ENCODE measurements at regions not wholly inside any gene's neighbourhood (a gene's known extent, or its start where the extent isn't known, plus 50 kb on each side); places are given as distances from the start of the nearest gene placed in this dataset.

GRCh38 chr22:48397531-48398180 lies 1430.0 kb downstream of the BRD1 start:
- no peak for DNase-seq (ENCODE audit: low read depth)

- no peak for DNase-seq (ENCODE audit: low read depth)
These were observed 1430.7 kb downstream of the BRD1 start for GRCh38 chr22:48396785-48397530.

GRCh38 chr22:48396091-48396784 lies 1431.4 kb downstream of the BRD1 start:
- DNase-seq (ENCODE audit: low read depth), result no peak

- no peak for DNase-seq (ENCODE audit: low read depth)
These were observed 1432.5 kb downstream of the BRD1 start for GRCh38 chr22:48395201-48395600.

GRCh38 chr22:48394787-48395186 lies 1432.9 kb downstream of the BRD1 start:
- no peak for DNase-seq (ENCODE audit: low read depth)

- no peak for DNase-seq (ENCODE audit: low read depth)
These were observed 1433.8 kb downstream of the BRD1 start for GRCh38 chr22:48393885-48394284.

- no peak for DNase-seq (ENCODE audit: low read depth)
These were observed 1434.7 kb downstream of the BRD1 start for GRCh38 chr22:48393041-48393370.

GRCh38 chr22:48391820-48392219 lies 1435.9 kb downstream of the BRD1 start:
- no peak for DNase-seq (ENCODE audit: low read depth)

GRCh38 chr22:48391171-48391711 lies 1436.4 kb downstream of the BRD1 start:
- no peak for DNase-seq (ENCODE audit: low read depth)

GRCh38 chr22:48389916-48390315 lies 1437.8 kb downstream of the BRD1 start:
- DNase-seq (ENCODE audit: low read depth), result no peak

- no peak for DNase-seq (ENCODE audit: low read depth)
These were observed 1445.5 kb downstream of the BRD1 start for GRCh38 chr22:48382197-48382596.

GRCh38 chr22:48380016-48380665 lies 1447.5 kb downstream of the BRD1 start:
- DNase-seq (ENCODE audit: low read depth), result no peak

- DNase-seq (ENCODE audit: low read depth), result no peak
These were observed 1448.3 kb downstream of the BRD1 start for GRCh38 chr22:48379371-48379770.

GRCh38 chr22:48378673-48379072 lies 1449.0 kb downstream of the BRD1 start:
- DNase-seq (ENCODE audit: low read depth), result no peak

GRCh38 chr22:48376936-48377712 lies 1450.5 kb downstream of the BRD1 start:
- DNase-seq (ENCODE audit: low read depth), result no peak

- no peak for DNase-seq (ENCODE audit: low read depth)
These were observed 1451.2 kb downstream of the BRD1 start for GRCh38 chr22:48376428-48376827.

- DNase-seq (ENCODE audit: low read depth), result no peak
These were observed 1454.0 kb downstream of the BRD1 start for GRCh38 chr22:48373626-48374173.

- DNase-seq (ENCODE audit: low read depth), result no peak
These were observed 1455.3 kb downstream of the BRD1 start for GRCh38 chr22:48372390-48372789.

- DNase-seq (ENCODE audit: low read depth), result no peak
These were observed 1456.3 kb downstream of the BRD1 start for GRCh38 chr22:48371391-48371790.

- DNase-seq (ENCODE audit: low read depth), result no peak
These were observed 1457.0 kb downstream of the BRD1 start for GRCh38 chr22:48370508-48371325.

Measured in HS-5 (cell line).